HG02678 (cell line): ENCODE measurements at regions not wholly inside any gene's neighbourhood (a gene's known extent, or its start where the extent isn't known, plus 50 kb on each side); places are given as distances from the start of the nearest gene placed in this dataset.
"Not testable (repeated sequence)": the region's sequence is repeated elsewhere in the genome, so short reads cannot be mapped to it uniquely, and the experiment has no call there.

Experiments used
- ATAC-seq: cut with Tn5 transposase; IDR thresholded peaks from one replicate; pipeline ENCODE4 v1.9.1; 2021; ENCODE audit warnings: mild to moderate bottlenecking, moderate library complexity; ENCODE audit not compliant: unreplicated experiment

- ATAC-seq: no peak
Measured at GRCh38 chr10:123375097-123375496, 220.9 kb downstream of the BUB3 start.

DNA sequence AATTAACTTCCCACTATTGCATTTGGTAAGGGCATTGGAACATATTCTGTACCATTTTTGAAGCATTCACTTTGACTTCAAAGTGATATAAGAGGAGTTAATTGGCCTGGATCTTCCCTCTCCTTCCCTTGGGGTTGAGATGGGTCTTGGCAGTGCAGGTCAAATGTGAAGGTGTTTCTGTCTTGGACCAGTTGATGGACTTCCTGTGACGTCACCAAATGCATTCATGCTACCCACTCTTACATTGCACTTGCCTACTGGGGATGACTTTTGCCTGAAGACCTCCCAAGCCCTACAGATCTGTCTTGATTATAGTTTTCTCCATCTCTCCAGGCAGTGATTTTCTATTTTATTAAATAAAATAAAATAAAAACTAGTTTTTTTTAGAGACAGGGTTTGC is 221.5 kb downstream of the BUB3 start:
- no peak for ATAC-seq

DNA sequence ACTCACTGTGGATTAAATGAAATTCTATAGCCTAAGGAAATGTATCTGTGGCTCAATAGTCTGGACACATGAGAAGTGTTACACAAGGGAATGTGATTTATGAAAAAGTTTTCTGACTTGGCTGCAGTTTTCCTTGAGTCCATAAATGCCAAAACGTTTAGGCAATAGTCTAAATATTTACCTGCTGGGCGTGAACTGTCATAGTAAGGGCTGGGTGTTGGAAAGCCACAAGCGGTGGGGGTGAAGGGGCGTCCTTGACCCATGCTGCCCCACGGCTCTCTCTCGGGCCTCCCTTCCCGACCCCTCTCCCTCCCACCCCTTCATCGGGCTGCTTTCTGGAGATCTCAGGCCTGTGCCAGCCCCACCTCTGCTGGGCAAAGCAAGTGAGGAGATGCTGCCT is 223.7 kb downstream of the BUB3 start:
- no peak for ATAC-seq

DNA sequence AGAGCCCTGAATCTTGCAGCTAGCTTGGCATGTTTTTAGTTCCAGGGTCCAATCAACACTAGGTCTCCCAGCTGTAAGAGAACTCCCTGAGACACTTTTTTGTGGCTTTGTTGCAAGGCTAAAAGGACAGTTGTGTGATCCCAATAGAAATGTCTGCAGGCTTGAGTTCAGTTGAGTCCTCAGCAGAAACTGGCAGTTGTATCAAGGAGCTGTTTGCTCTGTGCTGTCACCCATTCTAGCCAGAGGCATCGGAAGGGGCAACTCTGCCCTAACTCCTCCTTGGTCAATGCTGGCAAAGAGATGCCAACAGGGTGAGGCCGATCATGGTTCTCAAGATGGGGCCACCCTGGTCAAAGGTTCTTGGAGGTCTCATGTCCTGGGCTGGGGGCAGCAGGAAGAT is 224.1 kb downstream of the BUB3 start:
- ATAC-seq: no peak

DNA sequence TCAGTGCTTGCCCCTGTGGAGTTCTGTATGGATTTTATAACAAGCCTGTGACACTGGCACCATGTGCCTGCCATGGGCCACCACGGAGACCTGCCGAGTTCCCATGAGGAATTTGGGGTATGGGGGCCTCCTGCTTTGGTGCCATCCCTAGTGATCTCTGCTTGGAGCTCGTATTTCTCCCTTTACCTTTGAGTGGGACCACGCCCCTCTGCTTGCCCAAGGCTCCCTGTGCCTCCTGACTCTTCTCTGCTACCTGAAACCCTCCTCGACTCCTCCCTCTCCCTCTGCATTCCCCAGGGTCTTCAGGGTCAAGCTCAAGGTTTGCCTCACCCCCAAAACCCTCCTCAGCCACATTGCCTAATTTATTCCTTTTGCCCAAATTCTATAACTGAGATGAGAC is 225.0 kb downstream of the BUB3 start:
- ATAC-seq: no peak

DNA sequence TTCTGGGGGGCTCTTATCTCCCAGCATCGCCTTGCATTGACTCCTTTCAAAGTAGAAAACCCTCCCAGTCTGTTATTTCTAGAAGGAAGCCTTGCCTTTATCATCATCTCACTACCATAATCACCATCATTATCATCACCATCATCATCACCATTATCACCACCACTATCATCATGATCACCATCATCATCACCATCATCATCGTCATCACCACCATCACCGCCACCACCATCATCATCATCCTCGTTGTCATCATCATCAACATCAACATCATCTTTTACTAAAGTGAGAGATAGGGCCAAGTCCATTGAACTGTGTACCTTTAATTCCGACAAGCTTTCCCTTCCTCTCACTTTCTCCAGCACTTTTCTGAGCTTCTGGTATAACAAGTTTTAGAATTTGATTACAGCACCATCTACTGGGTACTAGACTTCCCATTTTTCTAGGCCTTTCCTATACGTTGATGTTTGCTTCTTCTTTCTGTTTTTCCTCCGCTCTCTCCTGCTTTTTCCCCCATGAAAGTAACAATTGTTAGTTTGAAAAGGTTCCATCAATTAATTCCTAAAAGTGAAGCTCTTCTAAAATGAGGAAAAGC is 226.4 kb downstream of the BUB3 start:
- no peak for ATAC-seq

DNA sequence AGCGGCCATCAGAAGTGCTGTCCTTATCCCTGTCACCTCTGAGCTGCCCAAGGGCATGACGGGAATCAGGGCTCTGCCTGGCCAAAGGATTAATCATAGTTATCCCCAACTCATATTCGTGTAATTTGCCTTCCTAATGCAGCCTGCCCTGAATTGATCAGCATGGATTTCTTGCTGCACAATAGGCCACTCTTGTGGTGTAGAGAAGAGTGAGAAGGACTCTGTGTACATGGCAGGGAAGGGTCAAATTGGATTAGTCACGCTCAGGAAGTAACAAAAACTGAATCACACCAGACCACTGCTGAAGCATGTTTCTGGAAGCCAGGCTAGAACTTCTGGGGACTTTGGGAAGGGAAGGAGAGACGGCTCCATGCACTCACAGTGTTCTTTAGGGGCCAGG is 227.0 kb downstream of the BUB3 start:
- ATAC-seq: no peak

GRCh38 chr10:123382491-123382890 is 228.3 kb downstream of the BUB3 start:
- ATAC-seq: no peak

DNA sequence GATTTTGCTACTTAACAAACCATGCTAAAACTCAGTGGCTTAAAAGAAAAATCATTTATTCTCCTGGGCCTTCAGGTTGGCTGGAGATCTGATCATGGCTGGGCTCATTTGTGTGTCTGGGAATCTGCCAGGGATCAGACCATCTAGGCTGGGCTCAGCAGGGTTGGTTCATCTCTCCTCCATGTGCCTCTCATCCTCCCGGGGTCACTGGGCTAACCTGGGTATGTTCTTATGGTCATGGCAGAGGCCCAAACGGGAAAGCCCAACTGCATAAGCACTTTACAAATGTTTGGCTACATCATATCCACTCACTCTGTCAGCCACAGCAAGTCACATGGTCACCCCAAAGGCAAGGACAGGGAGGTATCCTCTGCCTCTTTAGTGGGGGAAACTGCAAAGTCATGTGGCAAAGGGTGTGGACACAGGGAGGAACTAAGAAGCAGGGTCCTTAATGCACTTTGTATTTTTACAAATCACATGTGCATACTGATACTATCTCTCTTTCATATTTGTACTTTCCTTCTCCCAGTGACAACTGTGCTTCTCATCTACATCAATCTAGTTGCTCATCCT is 231.4 kb downstream of the BUB3 start:
- no peak for ATAC-seq

- ATAC-seq: no peak
Measured at GRCh38 chr10:123389520-123389919, 235.3 kb downstream of the BUB3 start.

GRCh38 chr10:123390332-123390731 is 236.1 kb downstream of the BUB3 start:
- ATAC-seq: no peak

DNA sequence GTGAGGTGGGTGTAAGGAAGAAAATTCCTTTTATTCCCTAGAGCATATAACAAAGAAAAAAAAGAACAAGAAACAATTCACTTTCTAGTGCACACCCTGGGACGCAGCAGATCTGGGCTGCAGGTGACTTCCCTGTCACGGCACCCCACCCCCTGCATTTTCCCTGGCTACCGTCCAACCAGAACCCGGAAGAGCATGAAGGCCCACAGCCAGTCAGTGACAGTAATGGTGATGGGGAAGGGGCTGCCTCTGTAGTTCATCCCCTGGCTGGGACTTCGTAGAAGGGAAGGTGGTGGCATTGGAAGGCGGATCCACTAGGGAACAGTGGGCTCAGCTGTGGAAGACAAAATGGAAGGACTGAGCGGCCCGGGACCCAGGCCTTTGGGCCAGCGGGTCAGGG is 236.7 kb downstream of the BUB3 start:
- no peak for ATAC-seq

DNA sequence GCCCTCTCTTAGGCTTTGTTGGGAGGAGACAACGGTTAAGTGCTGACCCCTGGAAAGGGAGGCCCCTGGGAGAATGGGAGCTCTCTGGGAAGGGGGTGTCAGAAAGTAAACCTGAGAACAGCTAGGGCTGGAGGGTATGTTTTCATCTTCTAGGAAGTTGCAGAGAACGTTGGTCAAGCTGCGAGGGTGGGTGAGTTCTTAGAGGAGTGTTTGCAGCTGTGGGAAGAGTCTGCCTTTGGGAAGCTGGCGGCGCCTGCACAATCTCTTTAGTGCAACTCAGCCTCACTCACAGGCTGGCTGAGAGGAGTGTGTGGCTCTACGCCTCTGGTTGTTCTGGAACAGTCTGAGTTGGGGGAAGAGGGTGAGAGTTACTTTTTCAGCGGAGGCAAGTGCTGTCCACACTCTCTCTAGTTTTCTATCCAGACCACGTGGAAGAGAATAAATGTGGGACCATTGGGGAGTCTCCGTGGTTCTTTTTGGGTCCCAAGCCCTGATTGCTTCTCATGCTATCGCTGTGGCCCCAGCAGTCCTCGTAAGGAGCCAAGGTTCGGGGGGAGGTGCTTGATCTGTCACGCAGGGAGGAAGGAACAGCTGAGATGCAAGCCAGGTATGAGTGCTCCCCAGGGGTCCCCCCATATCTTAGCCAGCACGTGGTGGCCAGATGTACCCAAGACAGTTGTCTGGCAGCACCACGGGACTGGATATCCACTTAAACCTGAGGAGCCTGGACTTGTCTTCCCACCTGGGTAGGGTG is 237.2 kb downstream of the BUB3 start:
- peak; percentile 22 for ATAC-seq

DNA sequence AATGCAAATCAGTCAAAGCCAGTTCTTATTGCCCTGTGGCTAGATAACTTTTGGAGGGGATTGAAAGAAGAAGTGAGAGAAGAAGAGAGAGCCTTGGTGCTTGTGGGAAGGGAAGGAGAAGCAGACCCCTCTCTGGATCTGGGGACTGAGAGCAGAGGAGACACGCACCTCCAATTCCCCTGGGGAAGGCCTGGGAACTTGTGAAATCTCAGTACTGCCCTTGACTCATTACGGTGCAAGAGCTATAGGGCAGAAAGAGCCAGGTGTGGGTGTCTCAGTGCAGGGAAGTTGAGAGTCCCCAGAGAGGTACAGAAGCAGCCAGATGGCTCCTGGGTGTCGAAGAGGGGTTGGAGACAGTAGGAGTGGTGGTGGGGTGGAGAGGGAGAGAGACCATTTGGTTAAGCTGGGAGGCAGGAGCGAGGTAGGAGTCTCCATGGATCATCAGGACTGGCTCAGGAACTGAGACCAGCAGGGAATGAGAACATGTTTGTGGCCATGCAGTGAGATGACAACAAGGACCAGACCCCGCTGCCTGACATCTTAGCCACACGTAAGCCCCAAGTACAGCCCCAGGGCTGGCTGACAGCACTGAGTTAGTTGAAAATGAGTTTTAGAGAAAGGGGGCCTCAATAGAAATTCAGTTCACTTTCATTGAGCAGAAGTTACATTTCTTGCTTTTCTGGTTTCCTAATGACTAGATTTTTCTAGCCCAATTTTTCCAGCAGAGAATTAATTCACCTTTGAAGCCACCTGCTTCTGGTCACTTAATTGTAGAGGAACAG is 238.2 kb downstream of the BUB3 start:
- ATAC-seq: peak; percentile 86

GRCh38 chr10:123393170-123393569 is 239.0 kb downstream of the BUB3 start:
- ATAC-seq: no peak

DNA sequence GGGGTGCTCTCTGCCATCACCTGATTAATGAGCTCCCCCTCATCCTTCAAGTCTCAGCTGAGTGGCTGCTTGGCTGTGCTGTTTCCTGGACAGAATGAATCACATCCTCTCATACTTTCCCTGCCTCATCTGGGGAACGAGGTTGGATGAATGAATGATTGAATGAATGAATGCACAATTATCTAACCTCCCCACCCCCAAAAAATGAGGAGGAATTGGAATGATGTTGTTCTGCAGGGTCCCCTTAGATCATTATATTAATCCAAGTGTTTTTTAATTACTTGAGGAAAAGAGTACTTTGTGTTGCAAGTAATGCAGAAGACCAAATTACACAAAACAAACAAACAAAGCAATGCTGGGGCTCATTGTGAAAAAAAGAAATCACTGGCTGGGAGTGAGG is 240.2 kb downstream of the BUB3 start:
- ATAC-seq: no peak

DNA sequence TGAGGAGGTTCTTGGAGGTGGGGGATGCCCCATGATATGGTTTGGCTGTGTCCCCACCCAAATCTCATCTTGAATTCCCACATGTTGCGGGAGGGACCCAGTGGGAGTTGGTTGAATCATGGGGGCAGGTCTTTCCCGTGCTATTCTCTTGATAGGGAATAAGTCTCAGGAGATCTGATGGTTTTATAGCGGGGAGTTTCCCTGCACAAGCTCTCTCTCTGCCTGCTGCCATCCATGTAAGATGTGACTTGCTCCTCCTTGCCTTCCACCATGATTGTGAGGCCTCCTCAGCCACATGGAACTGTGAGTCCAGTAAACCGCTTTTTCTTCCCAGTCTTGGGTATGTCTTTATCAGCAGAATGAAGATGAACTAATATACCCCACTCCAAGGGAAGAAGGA is 241.0 kb downstream of the BUB3 start:
- not testable (repeated sequence) for ATAC-seq

GRCh38 chr10:123395906-123396305 is 241.7 kb downstream of the BUB3 start:
- no peak for ATAC-seq

DNA sequence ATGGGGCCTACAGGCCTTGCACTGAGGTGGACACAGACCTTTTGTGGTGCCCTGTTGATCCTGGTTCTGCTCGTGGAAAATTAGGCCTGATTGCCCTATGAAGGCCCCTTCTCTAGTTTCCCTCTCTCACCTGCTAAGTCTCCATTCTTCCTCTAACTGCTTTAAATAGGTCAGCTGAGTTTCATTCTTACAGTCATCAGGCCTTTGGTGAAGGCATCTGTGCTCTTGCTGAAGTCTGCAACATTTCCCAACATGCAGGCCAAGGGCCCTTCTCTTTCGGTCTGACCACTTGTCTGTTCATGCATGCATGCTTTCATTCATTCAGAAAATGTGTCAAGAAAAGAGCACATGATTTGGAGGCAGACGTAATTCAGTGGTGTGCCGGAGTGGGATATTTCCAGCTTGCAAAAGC is 244.0 kb downstream of the BUB3 start:
- ATAC-seq: peak; percentile 68

- ATAC-seq: no peak
Measured at GRCh38 chr10:123398756-123399155, 244.6 kb downstream of the BUB3 start.

DNA sequence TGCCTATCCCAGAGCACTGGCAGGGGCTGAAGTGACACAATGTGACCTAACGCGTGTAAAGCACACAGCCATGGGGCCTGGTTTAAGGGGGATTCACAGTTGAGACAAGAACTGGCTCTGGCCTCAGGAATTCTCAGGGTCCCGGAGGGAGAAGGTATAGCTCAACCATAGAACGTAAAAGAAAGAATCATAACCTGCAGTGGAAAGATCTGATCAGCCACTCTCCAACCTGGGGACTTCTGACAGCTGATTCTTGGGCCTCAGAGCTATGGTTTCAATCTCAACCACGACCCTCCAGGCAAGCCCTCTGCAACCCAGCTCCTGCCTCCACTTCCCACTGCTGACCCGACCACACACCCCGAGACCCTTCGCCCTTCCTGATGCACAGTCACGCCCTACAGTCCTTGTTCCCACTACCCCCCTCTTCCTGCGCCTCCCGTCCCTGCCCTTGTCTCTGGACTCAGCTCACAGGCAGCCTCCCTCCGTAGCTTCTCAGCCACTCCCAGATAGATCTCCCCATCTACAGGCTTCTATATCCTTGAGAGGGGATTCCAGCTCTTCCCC is 245.2 kb downstream of the BUB3 start:
- no peak for ATAC-seq
